MCF 10A (cell line): ENCODE measurements at regions not wholly inside any gene's neighbourhood (a gene's known extent, or its start where the extent isn't known, plus 50 kb on each side); places are given as distances from the start of the nearest gene placed in this dataset.

ENCODE experiments used
- BruUV-seq: library from RNA; stranded (reverse); fragments of 400-500 nt; replicated peaks from 2 replicates; lab custom pipeline; 2021; lab: Mats Ljungman, UMichigan
- CTCF ChIA-PET: fragments of 300-600 bp; sonication (Branson Sonifier 250); formaldehyde crosslinking; extraction: SDS; loops from one replicate; lab custom pipeline; 2021; ENCODE audit warnings: antibody characterized with exemption, inconsistent platforms; lab: Yijun Ruan, JAX
- POLR2A ChIA-PET: fragments of 300-600, 350-650 bp; sonication (Branson Sonifier 250); formaldehyde crosslinking; extraction: SDS; loops from one replicate; lab custom pipeline; 2020; ENCODE audit warnings: antibody characterized with exemption, inconsistent platforms; lab: Yijun Ruan, JAX
- DNase-seq: peaks from one replicate; pipeline ENCODE4 v3.0.0-alpha.2; 2018; ENCODE audit not compliant: unreplicated experiment
- H3K27ac Mint-ChIP-seq: one replicate; pipeline ENCODE4 v1.8.0; 2022; ENCODE audit warnings: mild to moderate bottlenecking, low read depth, mixed read lengths; ENCODE audit not compliant: unreplicated experiment
- H3K27me3 Mint-ChIP-seq: one replicate; pipeline ENCODE4 v1.8.0; 2022; ENCODE audit warnings: mixed read lengths; ENCODE audit not compliant: insufficient read depth, unreplicated experiment
- H3K36me3 Mint-ChIP-seq: one replicate; pipeline ENCODE4 v1.8.0; 2022; ENCODE audit warnings: mild to moderate bottlenecking, moderate library complexity, mixed read lengths; ENCODE audit not compliant: insufficient read depth, unreplicated experiment
- H3K4me1 Mint-ChIP-seq: one replicate; pipeline ENCODE4 v1.8.0; 2022; ENCODE audit warnings: mixed read lengths; ENCODE audit not compliant: insufficient read depth, unreplicated experiment
- H3K4me3 Mint-ChIP-seq: one replicate; pipeline ENCODE4 v1.8.0; 2022; ENCODE audit warnings: mild to moderate bottlenecking, moderate library complexity, mixed read lengths; ENCODE audit not compliant: unreplicated experiment
- H3K9me3 Mint-ChIP-seq: one replicate; pipeline ENCODE4 v1.8.0; 2022; ENCODE audit warnings: mixed read lengths; ENCODE audit not compliant: unreplicated experiment
- CTCF ChIP-seq: fragments of 200-600 bp; IDR thresholded peaks from one replicate; pipeline ENCODE4 v1.8.0; 2022; ENCODE audit warnings: antibody characterized with exemption, mild to moderate bottlenecking; ENCODE audit not compliant: unreplicated experiment
- intact Hi-C: fragments of 100-400 bp; cut with micrococcal nuclease; formaldehyde crosslinking; loops from 2 replicates; pipeline ENCODE4 v1.14.1; 2022

- POLR2A ChIA-PET = no interaction called here
- no peak for TF ChIP-seq CTCF
- H3K27ac Mint-ChIP-seq = no peak overlapping the region
- no peak overlapping the region for H3K4me3 Mint-ChIP-seq
- no peak for DNase-seq
- CTCF ChIA-PET = no interaction called here
- peaks cover 6% of the 10 kb centered on the region for H3K36me3 Mint-ChIP-seq
- no TSS peak for BruUV-seq
- H3K9me3 Mint-ChIP-seq = peaks cover 14% of the 10 kb centered on the region
- no peaks in the 10 kb centered on the region for H3K4me1 Mint-ChIP-seq
- H3K27me3 Mint-ChIP-seq = no peaks in the 10 kb centered on the region
- intact Hi-C loops = no loop called here
These were observed 524.0 kb upstream of the ID2 start for GRCh38 chr2:8157621-8158430.

- H3K36me3 Mint-ChIP-seq = peaks cover 6% of the 10 kb centered on the region
- no peak overlapping the region for H3K4me3 Mint-ChIP-seq
- no peak for TF ChIP-seq CTCF
- no peak for DNase-seq
- intact Hi-C loops = no loop called here
- H3K9me3 Mint-ChIP-seq = peaks cover 14% of the 10 kb centered on the region
- H3K27ac Mint-ChIP-seq = no peak overlapping the region
- POLR2A ChIA-PET = no interaction called here
- no peaks in the 10 kb centered on the region for H3K27me3 Mint-ChIP-seq
- CTCF ChIA-PET = no interaction called here
- no TSS peak for BruUV-seq
- no peaks in the 10 kb centered on the region for H3K4me1 Mint-ChIP-seq
These were observed 523.1 kb upstream of the ID2 start for GRCh38 chr2:8158711-8159110.

GRCh38 chr2:8159211-8159965 is 522.5 kb upstream of the ID2 start:
- H3K4me1 Mint-ChIP-seq = no peaks in the 10 kb centered on the region
- no peak for DNase-seq
- no peak overlapping the region for H3K4me3 Mint-ChIP-seq
- ChIA-PET POLR2A (no interaction called here), CTCF (interaction anchor here (0.7 kb wide), 1 partner anchor 102 kb away, joined by 3 read pairs; no protein-coding TSS in a partner anchor)
- peaks cover 14% of the 10 kb centered on the region for H3K9me3 Mint-ChIP-seq
- intact Hi-C loops = no loop called here
- no peak overlapping the region for H3K27ac Mint-ChIP-seq
- BruUV-seq = no TSS peak
- no peaks in the 10 kb centered on the region for H3K27me3 Mint-ChIP-seq
- no peak for TF ChIP-seq CTCF
- H3K36me3 Mint-ChIP-seq = peaks cover 6% of the 10 kb centered on the region

GRCh38 chr2:8159966-8160603 is 521.8 kb upstream of the ID2 start:
- intact Hi-C loops = no loop called here
- no peaks in the 10 kb centered on the region for H3K27me3 Mint-ChIP-seq
- H3K4me3 Mint-ChIP-seq = no peak overlapping the region
- BruUV-seq = no TSS peak
- no peak for TF ChIP-seq CTCF
- POLR2A ChIA-PET = no interaction called here
- no peak for DNase-seq
- no peaks in the 10 kb centered on the region for H3K4me1 Mint-ChIP-seq
- H3K36me3 Mint-ChIP-seq = peaks cover 6% of the 10 kb centered on the region
- peaks cover 14% of the 10 kb centered on the region for H3K9me3 Mint-ChIP-seq
- CTCF ChIA-PET = interaction anchor here (0.7 kb wide), 2 partner anchors 103 to 488 kb away, joined by 3 read pairs; no protein-coding TSS in a partner anchor
- no peak overlapping the region for H3K27ac Mint-ChIP-seq
